GM12892 (cell line): ENCODE measurements at regions not wholly inside any gene's neighbourhood (a gene's known extent, or its start where the extent isn't known, plus 50 kb on each side); places are given as distances from the start of the nearest gene placed in this dataset.

ENCODE experiments used
- DNase-seq: peaks from one replicate; pipeline ENCODE4 v3.0.0; 2011; ENCODE audit not compliant: insufficient read length
- FAIRE-seq: peaks from 2 replicates; lab custom pipeline; 2011; peaks lifted over from hg19 to GRCh38; lab: Jason Lieb, UNC
- POLR2A ChIP-seq: IDR thresholded peaks from 2 replicates; pipeline ENCODE4 v1.6.1; 2011; ENCODE audit warnings: low read depth, low read length, control low read depth
- POLR2AphosphoS5 ChIP-seq: IDR thresholded peaks from 2 replicates; pipeline ENCODE4 v1.6.1; 2011; ENCODE audit warnings: low read depth, low read length, control low read depth
- TAF1 ChIP-seq: IDR thresholded peaks from 2 replicates; pipeline ENCODE4 v1.6.1; 2011; ENCODE audit warnings: low read depth, mild to moderate bottlenecking, control low read depth, low read length, borderline replicate concordance

DNA sequence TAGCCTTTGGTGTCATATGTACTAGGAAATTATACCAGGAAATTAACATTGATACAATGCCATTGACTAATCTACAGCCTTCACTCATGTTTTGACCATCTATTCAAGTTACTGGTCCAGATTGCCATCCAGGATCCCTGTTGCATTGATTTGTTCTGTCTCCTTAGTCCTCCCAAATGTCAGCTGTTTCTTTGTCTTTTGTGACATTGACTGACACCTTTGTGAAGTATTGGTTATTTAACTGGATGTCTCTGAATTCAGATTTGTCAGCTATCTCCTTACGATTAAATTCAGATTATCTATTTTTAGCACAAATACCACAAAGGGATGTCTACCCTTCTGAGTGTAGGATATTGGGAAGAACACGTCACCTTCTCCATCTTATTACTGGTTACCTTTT lies 73.7 kb upstream of the CTNND2 start:
- DNase-seq = no peak
- TF ChIP-seq POLR2A (no peak), POLR2AphosphoS5 (no peak), TAF1 (no peak)
- no peak for FAIRE-seq

DNA sequence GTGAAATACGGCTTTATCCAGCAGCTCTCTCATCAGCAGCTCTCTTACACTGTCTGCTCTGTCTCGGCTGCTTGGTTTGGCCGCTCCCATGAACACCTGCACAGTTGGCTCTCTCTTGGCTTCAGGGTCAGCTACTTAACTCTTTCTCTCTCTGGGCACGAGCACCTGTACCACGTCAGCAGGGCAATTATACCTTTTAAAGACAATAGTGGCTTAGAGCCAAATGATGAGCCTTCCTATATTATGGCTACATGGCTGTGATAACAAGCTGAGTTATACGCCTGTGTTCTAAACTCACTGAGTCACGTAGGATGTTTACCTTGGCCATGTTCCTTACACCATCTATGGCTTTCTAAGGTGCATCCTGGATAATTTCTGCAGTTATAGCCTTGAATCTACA lies 69.2 kb upstream of the CTNND2 start:
- DNase-seq (no peak), FAIRE-seq (no peak)

DNA sequence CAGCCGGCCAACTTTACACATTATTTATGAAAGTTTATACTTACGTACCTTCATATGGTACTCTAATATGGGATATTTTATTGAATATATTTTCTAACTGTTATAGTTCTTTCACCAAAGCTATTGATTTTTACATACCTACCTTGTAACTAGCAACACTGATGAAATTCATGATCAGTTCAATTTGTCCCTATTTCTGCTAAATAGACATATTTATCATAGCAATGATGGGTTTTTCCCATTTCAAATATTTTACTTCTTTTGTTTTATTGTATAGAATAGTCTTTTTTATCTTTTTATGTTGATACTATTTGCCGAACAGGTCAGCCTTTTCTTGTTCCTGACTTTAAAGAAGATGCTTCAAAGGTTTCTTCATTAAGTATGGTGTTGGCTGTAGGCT lies 59.0 kb upstream of the CTNND2 start:
- DNase-seq (no peak), FAIRE-seq (no peak)
- no peak for TF ChIP-seq TAF1
- TF ChIP-seq POLR2A = no peak
- TF ChIP-seq POLR2AphosphoS5 = no peak

More for the DNA sequence above, 69.2 kb upstream of the CTNND2 start:
- no peak for TF ChIP-seq POLR2A
- TF ChIP-seq POLR2AphosphoS5 = no peak
- TF ChIP-seq TAF1 = no peak

DNA sequence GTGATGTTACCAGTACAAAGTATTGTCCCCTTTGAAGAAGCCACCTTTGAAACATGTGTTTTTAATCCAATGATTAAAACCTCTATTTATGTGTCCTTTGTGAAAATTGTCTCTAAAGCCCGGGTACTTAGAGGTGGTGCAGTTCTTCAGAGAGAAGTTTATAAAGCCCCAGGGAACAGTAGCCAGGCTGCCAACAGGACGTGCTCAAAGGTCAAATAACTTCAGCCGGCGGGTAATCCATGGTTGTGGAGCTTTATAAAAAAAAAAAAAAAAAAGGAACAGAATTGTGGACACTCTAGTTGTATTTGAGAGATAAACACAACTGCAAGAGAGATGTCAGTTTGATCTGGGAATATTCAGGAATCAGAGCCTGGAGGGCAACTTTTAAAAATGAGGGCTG lies 57.9 kb upstream of the CTNND2 start:
- FAIRE-seq (no peak), DNase-seq (no peak)
- no peak for TF ChIP-seq POLR2AphosphoS5
- TF ChIP-seq TAF1 = no peak
- TF ChIP-seq POLR2A = no peak

DNA sequence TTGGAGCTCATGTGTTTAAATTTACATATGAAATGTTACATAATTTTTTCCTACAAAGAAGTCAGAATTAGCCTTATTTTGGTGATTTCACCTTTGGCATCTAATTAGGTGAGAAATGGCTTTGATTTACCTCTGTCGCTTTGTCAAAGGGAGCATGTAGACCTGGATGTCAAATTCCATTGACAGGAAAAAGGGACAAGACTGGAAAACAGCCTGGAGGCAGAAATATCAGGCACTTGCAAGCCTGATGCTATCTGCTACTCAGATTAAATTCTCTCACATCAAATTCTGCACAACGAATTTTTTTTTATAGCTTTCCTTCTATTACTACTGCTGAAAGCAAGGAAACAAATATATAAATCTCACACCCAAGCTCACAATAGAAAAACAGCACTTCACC lies 54.1 kb upstream of the CTNND2 start:
- TF ChIP-seq POLR2AphosphoS5 = no peak
- no peak for TF ChIP-seq POLR2A
- TF ChIP-seq TAF1 = no peak
- FAIRE-seq (no peak), DNase-seq (no peak)

DNA sequence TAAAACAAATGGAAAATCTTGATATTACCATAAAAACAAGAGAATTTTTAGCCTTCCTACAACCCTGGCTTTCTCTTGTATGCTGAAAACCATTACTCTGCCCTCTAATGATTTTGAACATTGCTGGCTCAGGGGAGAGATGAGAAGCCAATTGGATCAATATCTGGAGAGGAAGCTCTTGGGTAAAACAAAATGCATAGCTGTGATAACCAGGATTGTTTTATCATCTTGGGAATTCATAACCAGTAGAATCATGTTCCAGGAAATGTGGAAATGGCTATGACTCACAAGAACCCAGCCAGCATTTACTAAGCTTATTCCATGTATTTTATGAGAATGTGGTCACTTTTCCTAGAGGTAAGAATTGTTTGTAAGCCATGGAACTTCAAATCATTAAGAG lies 51.1 kb upstream of the CTNND2 start:
- TF ChIP-seq POLR2AphosphoS5 (no peak), TAF1 (no peak), POLR2A (no peak)
- no peak for FAIRE-seq
- DNase-seq = no peak
